RWPE2 (cell line): ENCODE measurements at regions not wholly inside any gene's neighbourhood (a gene's known extent, or its start where the extent isn't known, plus 50 kb on each side); places are given as distances from the start of the nearest gene placed in this dataset.

Experiments
- ATAC-seq: fragments of 200-7000 bp; cut with Tn5 transposase; 3 replicates; pipeline ENCODE4 v1.9.1; 2021; ENCODE audit warnings: low read depth
- DNase-seq: peaks from one replicate; pipeline ENCODE4 v3.0.0-alpha.2; 2020; ENCODE audit warnings: low spot score
- H3K27ac ChIP-seq: fragments of 450-650 bp; 2 replicates; pipeline ENCODE4 v1.5.1; 2017; ENCODE audit warnings: mild to moderate bottlenecking; ENCODE audit not compliant: poor library complexity, severe bottlenecking
- H3K27me3 ChIP-seq: fragments of 250-450 bp; sonication (Bioruptor Pico); 2 replicates; pipeline ENCODE4 v1.5.1; 2021; ENCODE audit warnings: mild to moderate bottlenecking, moderate library complexity; ENCODE audit not compliant: insufficient read depth, poor library complexity, severe bottlenecking
- H3K36me3 ChIP-seq: fragments of 250-450 bp; sonication (Bioruptor Pico); 2 replicates; pipeline ENCODE4 v1.5.1; 2020; ENCODE audit warnings: low read depth, mild to moderate bottlenecking, moderate library complexity
- H3K4me1 ChIP-seq: fragments of 250-450 bp; sonication (Bioruptor Pico); 2 replicates; pipeline ENCODE4 v1.5.1; 2021; ENCODE audit warnings: mild to moderate bottlenecking, moderate library complexity; ENCODE audit not compliant: insufficient read depth, poor library complexity, severe bottlenecking
- H3K4me3 ChIP-seq: fragments of 250-450 bp; sonication (Bioruptor Pico); 2 replicates; pipeline ENCODE4 v1.5.1; 2021; ENCODE audit warnings: mild to moderate bottlenecking, moderate library complexity; ENCODE audit not compliant: severe bottlenecking
- H3K9me3 ChIP-seq: fragments of 250-450 bp; sonication (Bioruptor Pico); 2 replicates; pipeline ENCODE4 v1.5.1; 2021; ENCODE audit warnings: mild to moderate bottlenecking, moderate library complexity; ENCODE audit not compliant: severe bottlenecking
- CTCF ChIP-seq: fragments of 450-650 bp; IDR thresholded peaks from one replicate; pipeline ENCODE4 v1.5.1; 2017; ENCODE audit warnings: mild to moderate bottlenecking, moderate library complexity; ENCODE audit not compliant: poor library complexity, severe bottlenecking

GRCh38 chr1:17991996-17992395 is 115.6 kb upstream of the IGSF21 start:
- DNase-seq (no peak), ATAC-seq (no peak)
- Histone ChIP-seq H3K4me1 (no peaks in the 10 kb centered on the region), H3K36me3 (no peaks in the 10 kb centered on the region), H3K9me3 (no peaks in the 10 kb centered on the region), H3K27me3 (peaks cover 20% of the 10 kb centered on the region), H3K27ac (no peak overlapping the region), H3K4me3 (no peak overlapping the region)
- TF ChIP-seq CTCF: no peak

- Histone ChIP-seq H3K4me3 (no peak overlapping the region), H3K9me3 (no peaks in the 10 kb centered on the region), H3K27ac (no peak overlapping the region), H3K36me3 (no peaks in the 10 kb centered on the region), H3K4me1 (no peaks in the 10 kb centered on the region), H3K27me3 (peaks cover 20% of the 10 kb centered on the region)
- no peak for DNase-seq
- no peak for ATAC-seq
- TF ChIP-seq CTCF: no peak
Observed at GRCh38 chr1:17992800-17993199, 114.8 kb upstream of the IGSF21 start.

- no peak overlapping the region for H3K4me3 ChIP-seq
- ATAC-seq: no peak
- H3K9me3 ChIP-seq: no peaks in the 10 kb centered on the region
- DNase-seq: no peak
- no peaks in the 10 kb centered on the region for H3K4me1 ChIP-seq
- peaks cover 20% of the 10 kb centered on the region for H3K27me3 ChIP-seq
- H3K36me3 ChIP-seq: no peaks in the 10 kb centered on the region
- H3K27ac ChIP-seq: no peak overlapping the region
- no peak for TF ChIP-seq CTCF
Observed at GRCh38 chr1:17994046-17994445, 113.6 kb upstream of the IGSF21 start.

- no peaks in the 10 kb centered on the region for H3K36me3 ChIP-seq
- ATAC-seq: no peak
Observed at GRCh38 chr1:17995480-17995879, 112.1 kb upstream of the IGSF21 start.

More at GRCh38 chr1:17995480-17995879, 112.1 kb upstream of the IGSF21 start:
- Histone ChIP-seq H3K27ac (no peak overlapping the region), H3K9me3 (no peaks in the 10 kb centered on the region), H3K4me1 (no peaks in the 10 kb centered on the region), H3K27me3 (peaks cover 20% of the 10 kb centered on the region), H3K4me3 (no peak overlapping the region)
- TF ChIP-seq CTCF: no peak
- no peak for DNase-seq
